Fibroblast of the aortic adventitia (primary cell): ENCODE measurements at regions not wholly inside any gene's neighbourhood (a gene's known extent, or its start where the extent isn't known, plus 50 kb on each side); places are given as distances from the start of the nearest gene placed in this dataset.

Experiments
- DNase-seq: peaks from one replicate; pipeline ENCODE4 v3.0.0-alpha.2; 2010; ENCODE audit warnings: low read depth
- H3K4me3 ChIP-seq: 2 replicates; pipeline ENCODE4 v1.5.1; 2011; ENCODE audit warnings: low read depth, mild to moderate bottlenecking, control low read depth, low read length, moderate library complexity
- CTCF ChIP-seq: IDR thresholded peaks from 2 replicates; pipeline ENCODE4 v1.5.1; 2011; ENCODE audit warnings: mild to moderate bottlenecking, low read length, control low read depth, inconsistent platforms; ENCODE audit not compliant: insufficient read depth

GRCh38 chr4:153933915-153934687 is 145.2 kb upstream of the SFRP2 start:
- no peak for TF ChIP-seq CTCF
- no peak for DNase-seq
- no peak overlapping the region for H3K4me3 ChIP-seq

- DNase-seq = peak; percentile 34
- no peak for TF ChIP-seq CTCF
- H3K4me3 ChIP-seq = no peak overlapping the region
These were observed 142.9 kb upstream of the SFRP2 start for GRCh38 chr4:153931804-153932203.

GRCh38 chr4:153929675-153930074 is 140.8 kb upstream of the SFRP2 start:
- peak overlapping the region; percentile 25 for H3K4me3 ChIP-seq
- TF ChIP-seq CTCF = no peak
- DNase-seq = no peak

- no peak for DNase-seq
- no peak overlapping the region for H3K4me3 ChIP-seq
- TF ChIP-seq CTCF = no peak
These were observed 138.6 kb upstream of the SFRP2 start for GRCh38 chr4:153927451-153927850.

GRCh38 chr4:153922148-153922547 is 133.3 kb upstream of the SFRP2 start:
- TF ChIP-seq CTCF = no peak

GRCh38 chr4:153919667-153920066 is 130.8 kb upstream of the SFRP2 start:
- TF ChIP-seq CTCF = no peak
- DNase-seq = no peak
- no peak overlapping the region for H3K4me3 ChIP-seq

More at GRCh38 chr4:153922148-153922547, 133.3 kb upstream of the SFRP2 start:
- DNase-seq = no peak
- no peak overlapping the region for H3K4me3 ChIP-seq
